ENCODE measurements at regions not wholly inside any gene's neighbourhood (a gene's known extent, or its start where the extent isn't known, plus 50 kb on each side); places are given as distances from the start of the nearest gene placed in this dataset.

DNA sequence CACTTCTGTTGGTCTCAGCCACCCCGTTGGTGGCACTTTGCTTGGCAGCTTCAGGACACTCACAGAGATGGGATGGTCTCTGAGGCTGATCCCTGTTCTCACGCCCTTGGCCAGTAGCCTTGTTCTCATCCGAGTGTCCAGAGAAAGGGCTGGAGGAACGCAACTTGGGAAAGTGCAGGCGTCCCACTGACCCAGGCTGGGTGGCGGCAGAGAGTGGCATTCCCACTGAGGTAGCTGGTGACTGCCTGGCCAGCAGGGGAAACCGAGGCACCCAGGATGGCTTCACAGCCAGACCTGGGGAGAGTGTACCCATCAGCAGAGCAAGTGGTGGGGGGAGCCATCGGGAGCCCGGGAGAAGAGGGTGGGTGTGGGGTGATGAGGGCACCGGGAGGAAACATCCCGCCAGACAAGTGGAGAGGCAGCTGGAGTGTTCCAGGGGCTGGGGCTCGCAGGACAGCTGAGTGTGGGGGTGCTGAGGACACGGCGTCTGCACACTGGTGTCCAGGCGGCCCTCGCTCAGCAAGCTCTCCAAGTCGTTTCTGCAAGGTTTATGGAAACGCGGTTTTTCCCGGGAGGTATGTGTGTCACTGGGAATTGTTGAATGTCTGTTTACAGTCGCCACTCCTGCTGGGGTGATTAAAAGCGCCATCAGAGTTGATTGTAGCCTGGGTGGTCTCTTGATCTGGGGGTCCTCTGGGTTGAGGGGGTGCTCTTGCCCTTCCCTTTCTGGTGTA is 97.8 kb downstream of the SIK1 start:
- Mint-ChIP-seq H3K4me3 (no peak overlapping the region), H3K27me3 (no peaks in the 10 kb centered on the region), H3K9me3 (no peaks in the 10 kb centered on the region), H3K36me3 (ENCODE audit: low read depth) (no peaks in the 10 kb centered on the region), H3K4me1 (peaks cover 16% of the 10 kb centered on the region), H3K27ac (no peak overlapping the region)
- no peak for ATAC-seq (ENCODE audit: low read depth)
- intact Hi-C loops (cut with micrococcal nuclease): no loop called here
- TF ChIP-seq, protein P1, sequence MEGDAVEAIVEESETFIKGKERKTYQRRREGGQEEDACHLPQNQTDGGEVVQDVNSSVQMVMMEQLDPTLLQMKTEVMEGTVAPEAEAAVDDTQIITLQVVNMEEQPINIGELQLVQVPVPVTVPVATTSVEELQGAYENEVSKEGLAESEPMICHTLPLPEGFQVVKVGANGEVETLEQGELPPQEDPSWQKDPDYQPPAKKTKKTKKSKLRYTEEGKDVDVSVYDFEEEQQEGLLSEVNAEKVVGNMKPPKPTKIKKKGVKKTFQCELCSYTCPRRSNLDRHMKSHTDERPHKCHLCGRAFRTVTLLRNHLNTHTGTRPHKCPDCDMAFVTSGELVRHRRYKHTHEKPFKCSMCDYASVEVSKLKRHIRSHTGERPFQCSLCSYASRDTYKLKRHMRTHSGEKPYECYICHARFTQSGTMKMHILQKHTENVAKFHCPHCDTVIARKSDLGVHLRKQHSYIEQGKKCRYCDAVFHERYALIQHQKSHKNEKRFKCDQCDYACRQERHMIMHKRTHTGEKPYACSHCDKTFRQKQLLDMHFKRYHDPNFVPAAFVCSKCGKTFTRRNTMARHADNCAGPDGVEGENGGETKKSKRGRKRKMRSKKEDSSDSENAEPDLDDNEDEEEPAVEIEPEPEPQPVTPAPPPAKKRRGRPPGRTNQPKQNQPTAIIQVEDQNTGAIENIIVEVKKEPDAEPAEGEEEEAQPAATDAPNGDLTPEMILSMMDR (IDR thresholded peaks at IDR 0.05): no peak
- ChIA-PET CTCF (no interaction called here), POLR2A (no interaction called here)
- no peak for DNase-seq

DNA sequence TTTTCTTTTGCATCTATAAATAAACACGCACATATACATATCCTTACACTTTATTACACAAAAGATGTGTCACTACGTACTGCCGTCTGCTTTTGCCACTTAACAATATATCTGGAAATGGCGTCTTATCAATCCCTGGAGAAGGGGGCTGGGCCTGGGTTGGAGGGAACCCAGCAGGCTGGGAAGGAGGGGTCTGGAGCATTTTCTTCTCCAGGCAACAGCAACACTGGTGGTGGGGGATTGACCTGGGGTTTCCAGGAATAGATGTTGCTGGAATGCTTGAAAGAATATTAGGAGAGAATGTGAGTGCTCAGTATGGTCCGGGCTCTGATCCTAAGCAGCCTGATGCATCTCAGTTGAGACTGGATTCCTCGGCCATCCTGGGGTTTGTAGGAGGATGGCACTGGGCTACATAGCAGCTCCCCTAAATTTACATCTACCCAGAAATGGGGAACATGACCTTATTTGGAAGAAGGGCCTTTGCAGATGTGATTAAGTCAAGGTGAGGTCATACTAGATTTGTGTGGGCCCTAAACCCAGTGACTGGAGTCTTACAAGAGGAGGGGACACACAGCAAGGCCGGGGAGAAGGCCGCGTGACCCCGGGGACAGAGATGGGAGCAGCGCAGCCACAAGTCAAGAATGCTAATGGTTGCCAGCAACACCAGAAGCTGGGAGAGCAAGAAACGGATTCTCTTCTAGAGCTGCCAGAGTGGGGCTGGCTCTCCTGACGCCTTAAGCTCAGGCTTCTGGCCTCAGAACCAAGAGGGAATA is 98.6 kb downstream of the SIK1 start:
- no peak overlapping the region for H3K4me3 Mint-ChIP-seq
- peaks cover 16% of the 10 kb centered on the region for H3K4me1 Mint-ChIP-seq
- ATAC-seq (ENCODE audit: low read depth) (no peak), DNase-seq (no peak)
- CTCF ChIA-PET: no interaction called here
- no peaks in the 10 kb centered on the region for H3K36me3 Mint-ChIP-seq (ENCODE audit: low read depth)
- H3K9me3 Mint-ChIP-seq: no peaks in the 10 kb centered on the region
- no peak overlapping the region for H3K27ac Mint-ChIP-seq
- no peaks in the 10 kb centered on the region for H3K27me3 Mint-ChIP-seq
- TF ChIP-seq, protein P1 (IDR thresholded peaks at IDR 0.05): no peak
- intact Hi-C loops (cut with micrococcal nuclease): no loop called here
- POLR2A ChIA-PET: no interaction called here

DNA sequence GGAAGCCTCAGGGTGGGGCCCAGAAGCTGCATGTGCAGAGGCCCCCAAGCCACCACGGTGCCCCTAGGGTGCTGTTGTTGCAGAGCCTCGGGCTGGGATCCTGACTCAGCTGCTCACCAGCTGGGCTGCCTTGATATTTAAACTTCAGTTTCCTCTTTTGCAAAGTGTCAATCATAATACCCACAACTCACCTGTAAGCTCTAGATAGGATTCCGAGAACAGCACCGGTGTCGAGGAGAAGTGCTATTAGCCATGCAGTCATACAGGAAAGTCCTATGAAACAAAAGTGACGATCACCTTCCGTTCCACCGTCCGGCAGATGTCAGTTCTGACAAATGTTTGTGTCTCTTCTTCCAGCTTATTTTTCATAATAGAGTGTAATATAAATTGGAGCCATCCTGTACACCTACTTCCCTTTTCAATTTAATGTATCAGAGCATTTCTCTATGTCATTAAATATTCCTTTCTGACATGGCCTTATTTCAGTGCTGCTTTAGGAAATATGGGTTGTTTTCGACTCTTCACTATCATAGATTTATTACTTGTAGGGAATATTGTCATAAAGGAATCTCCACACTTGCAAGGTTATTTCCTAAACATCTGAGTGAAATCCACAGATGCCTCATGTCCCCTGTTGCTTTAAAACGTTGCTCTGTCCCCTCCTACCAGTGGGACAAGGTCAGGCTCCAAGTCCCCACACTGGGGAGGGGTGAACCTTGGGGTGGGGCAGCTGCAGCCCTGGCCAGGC is 100.8 kb downstream of the SIK1 start:
- peak; percentile 81 for ATAC-seq (ENCODE audit: low read depth)
- POLR2A ChIA-PET: interaction anchor here (0.5 to 1.2 kb wide), 3 partner anchors 22 to 134 kb away, joined by 3 to 4 read pairs (median 3); no protein-coding TSS in a partner anchor
- DNase-seq: no peak
- H3K4me1 Mint-ChIP-seq: peaks cover 16% of the 10 kb centered on the region
- no peaks in the 10 kb centered on the region for H3K27me3 Mint-ChIP-seq
- H3K9me3 Mint-ChIP-seq: no peaks in the 10 kb centered on the region
- no peak overlapping the region for H3K4me3 Mint-ChIP-seq
- H3K27ac Mint-ChIP-seq: no peak overlapping the region
- intact Hi-C loops (cut with micrococcal nuclease): no loop called here
- TF ChIP-seq, protein P1 (IDR thresholded peaks at IDR 0.05): no peak
- CTCF ChIA-PET: no interaction called here
- no peaks in the 10 kb centered on the region for H3K36me3 Mint-ChIP-seq (ENCODE audit: low read depth)

DNA sequence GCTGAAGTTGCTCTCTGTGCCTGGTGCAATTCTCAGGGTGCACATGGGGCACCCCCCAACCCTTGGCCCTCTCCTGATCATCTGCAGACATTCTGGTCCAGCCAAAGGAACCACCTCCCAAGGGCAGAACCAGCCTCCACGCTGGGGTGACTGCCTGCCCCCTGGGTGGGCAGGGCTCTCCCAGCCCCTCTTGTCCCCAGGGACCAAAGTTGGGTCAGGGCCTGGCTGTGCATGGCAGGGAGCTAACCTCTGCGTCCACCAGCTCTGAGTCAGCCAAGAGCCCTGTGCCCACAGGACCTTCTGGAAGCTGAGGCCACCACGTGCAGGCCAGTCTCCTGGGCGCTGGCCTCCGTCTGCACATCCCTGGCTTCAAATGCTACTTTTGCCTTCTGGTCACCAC is 101.9 kb downstream of the SIK1 start:
- Mint-ChIP-seq H3K27ac (peak overlapping the region; percentile 50), H3K27me3 (no peaks in the 10 kb centered on the region), H3K4me3 (no peak overlapping the region), H3K36me3 (ENCODE audit: low read depth) (no peaks in the 10 kb centered on the region), H3K9me3 (no peaks in the 10 kb centered on the region), H3K4me1 (peaks cover 16% of the 10 kb centered on the region)
- TF ChIP-seq, protein P1 (IDR thresholded peaks at IDR 0.05): no peak
- ATAC-seq (ENCODE audit: low read depth) (no peak), DNase-seq (no peak)
- intact Hi-C loops (cut with micrococcal nuclease): no loop called here
- ChIA-PET POLR2A (no interaction called here), CTCF (no interaction called here)

DNA sequence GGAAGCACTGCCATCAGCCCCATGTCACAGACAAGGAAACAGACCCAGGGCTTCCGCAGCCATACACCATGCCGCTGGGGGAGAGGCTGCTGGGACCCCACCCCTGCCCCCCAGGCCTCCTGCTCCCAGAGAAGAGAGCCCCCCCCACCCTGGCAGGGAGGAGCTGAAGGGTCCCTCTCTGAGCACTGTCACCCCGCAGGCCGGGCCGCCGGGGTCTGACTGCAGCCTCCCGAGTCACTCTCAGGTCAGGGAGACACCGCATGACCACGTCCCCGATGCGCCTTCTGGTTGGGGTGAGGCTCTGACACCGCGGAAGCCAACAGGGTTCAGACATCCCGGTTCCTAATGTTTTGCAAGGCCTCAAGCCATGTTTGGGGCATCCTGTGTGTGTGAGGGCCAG is 102.3 kb downstream of the SIK1 start:
- TF ChIP-seq, protein P1 (IDR thresholded peaks at IDR 0.05): no peak
- Mint-ChIP-seq H3K27ac (no peak overlapping the region), H3K4me3 (no peak overlapping the region), H3K36me3 (ENCODE audit: low read depth) (no peaks in the 10 kb centered on the region), H3K4me1 (peaks cover 17% of the 10 kb centered on the region), H3K27me3 (no peaks in the 10 kb centered on the region), H3K9me3 (no peaks in the 10 kb centered on the region)
- intact Hi-C loops (cut with micrococcal nuclease): no loop called here
- ChIA-PET POLR2A (no interaction called here), CTCF (no interaction called here)
- DNase-seq (no peak), ATAC-seq (ENCODE audit: low read depth) (no peak)

Data from activated B cell treated with CpG ODN at 0.5 μM for 24 hours (primary cell).